GM12878 (cell line): ENCODE measurements at regions not wholly inside any gene's neighbourhood (a gene's known extent, or its start where the extent isn't known, plus 50 kb on each side); places are given as distances from the start of the nearest gene placed in this dataset.

Experiments
- ATAC-seq: fragments of 200-7000 bp; cut with Tn5 transposase; 3 replicates; pipeline ENCODE4 v1.9.1; 2020; ENCODE audit warnings: mild to moderate bottlenecking, moderate library complexity
- BruUV-seq: library from RNA; stranded (reverse); fragments of 400-500 nt; replicated peaks from 2 replicates; lab custom pipeline; 2021; lab: Mats Ljungman, UMichigan
- CTCF ChIA-PET: fragments of 300-600 bp; sonication (Branson Sonifier 250); formaldehyde crosslinking; extraction: SDS; loops from one replicate; lab custom pipeline; 2021; ENCODE audit warnings: inconsistent platforms; lab: Yijun Ruan, JAX
- POLR2A ChIA-PET: fragments of 350-600 bp; formaldehyde crosslinking; extraction: SDS; loops from one replicate; lab custom pipeline; 2021; ENCODE audit warnings: inconsistent platforms; lab: Charles Lee
- RAD21 ChIA-PET: fragments of 300-600 bp; sonication (Branson Sonifier 250); formaldehyde crosslinking; loops from one replicate; lab custom pipeline; 2023; ENCODE audit warnings: antibody characterized with exemption; ENCODE audit not compliant: unreplicated experiment; lab: Charles Lee
- SMC1A ChIA-PET: fragments of 300-600 bp; sonication (Branson Sonifier 250); formaldehyde crosslinking; loops from one replicate; lab custom pipeline; 2023; ENCODE audit not compliant: unreplicated experiment, uncharacterized antibody; lab: Charles Lee
- DNase-seq: peaks from one replicate; pipeline ENCODE4 v3.0.0-alpha.2; 2011; ENCODE audit warnings: low read depth, low spot score
- FAIRE-seq: peaks from 3 replicates; lab custom pipeline; 2011; peaks lifted over from hg19 to GRCh38; lab: Jason Lieb, UNC
- H2AFZ ChIP-seq: 2 replicates; pipeline ENCODE4 v1.6.0; 2011; ENCODE audit warnings: low read depth, low read length, control low read depth; ENCODE audit not compliant: control insufficient read depth
- H3K27ac ChIP-seq: 2 replicates; pipeline ENCODE4 v1.5.1; 2011; ENCODE audit warnings: control low read depth; ENCODE audit not compliant: control insufficient read depth, insufficient read depth
- H3K27me3 ChIP-seq, 2 experiments: replicated peaks in 1 of 2; 2 replicates each; pipeline versions ENCODE4 v1.6.0 to v1.6.1; 2011; ENCODE audit warnings: low read length in 1 of 2; ENCODE audit not compliant: control insufficient read depth in 2 of 2, insufficient read depth in 2 of 2
- H3K36me3 ChIP-seq, 2 experiments: 2 replicates each; pipeline ENCODE4 v1.5.1; 2011; ENCODE audit warnings: low read length in 1 of 2; ENCODE audit not compliant: control insufficient read depth in 2 of 2, insufficient read depth in 2 of 2
- H3K4me1 ChIP-seq: 2 replicates; pipeline ENCODE4 v1.6.1; 2011; ENCODE audit warnings: mild to moderate bottlenecking, low read length, moderate library complexity, mixed read lengths; ENCODE audit not compliant: control insufficient read depth, insufficient read depth
- H3K4me2 ChIP-seq: 2 replicates; pipeline ENCODE4 v1.6.0; 2011; ENCODE audit warnings: control low read depth; ENCODE audit not compliant: control insufficient read depth, insufficient read depth
- H3K4me3 ChIP-seq: fragments of 200-600 bp; sonication (generic); 2 replicates; pipeline ENCODE4 v1.5.1; 2016
- H3K79me2 ChIP-seq: 2 replicates; pipeline ENCODE4 v1.6.0; 2011; ENCODE audit warnings: low read length; ENCODE audit not compliant: control insufficient read depth, insufficient read depth
- H3K9ac ChIP-seq: 2 replicates; pipeline ENCODE4 v1.8.0; 2011; ENCODE audit warnings: low read length, control low read depth, mixed read lengths; ENCODE audit not compliant: control insufficient read depth, insufficient read depth
- H3K9me3 ChIP-seq: replicated peaks from 3 replicates; pipeline ENCODE4 v1.5.1; 2011; ENCODE audit warnings: mild to moderate bottlenecking, low read length; ENCODE audit not compliant: control insufficient read depth, insufficient read depth
- H4K20me1 ChIP-seq: 2 replicates; pipeline ENCODE4 v1.6.0; 2011; ENCODE audit not compliant: control insufficient read depth, insufficient read depth
- FOS ChIP-seq: IDR thresholded peaks from 3 replicates; pipeline ENCODE4 v1.6.1; 2011; ENCODE audit warnings: borderline replicate concordance; ENCODE audit not compliant: insufficient read length; ENCODE audit errors: extremely low read depth
- JUND ChIP-seq: IDR thresholded peaks from 2 replicates; pipeline ENCODE4 v1.6.1; 2012; ENCODE audit warnings: low read depth, mild to moderate bottlenecking, low read length, improper control_type of control experiment, moderate library complexity
- MXI1 ChIP-seq: fragments of 150-350 bp; IDR thresholded peaks from 2 replicates; pipeline ENCODE4 v1.6.1; 2011; ENCODE audit warnings: low read depth, mild to moderate bottlenecking, inconsistent platforms, low read length, improper control_type of control experiment
- SMAD5 ChIP-seq: IDR thresholded peaks from 2 replicates; pipeline ENCODE4 v1.6.1; 2016; ENCODE audit warnings: antibody characterized with exemption, low read depth
- TCF12 ChIP-seq: IDR thresholded peaks from 2 replicates; pipeline ENCODE4 v1.6.1; 2011; ENCODE audit warnings: low read depth, mild to moderate bottlenecking, low read length
- TCF7 ChIP-seq: IDR thresholded peaks from 2 replicates; pipeline ENCODE4 v1.6.1; 2014; ENCODE audit warnings: antibody characterized with exemption, borderline replicate concordance
- YBX1 ChIP-seq: fragments of 450-650 bp; IDR thresholded peaks from 2 replicates; pipeline ENCODE4 v1.6.1; 2016; ENCODE audit warnings: antibody characterized with exemption
- ZBED1 ChIP-seq: IDR thresholded peaks from 2 replicates; pipeline ENCODE4 v1.6.1; 2016; ENCODE audit warnings: borderline replicate concordance
- ZNF384 ChIP-seq: IDR thresholded peaks from 2 replicates; pipeline ENCODE4 v1.6.1; 2012; ENCODE audit warnings: low read depth, mild to moderate bottlenecking, low read length, improper control_type of control experiment, borderline replicate concordance
- WGBS: methylation state at CpG from one replicate; pipeline ENCODE4 v1.1.6; 2016; ENCODE audit warnings: low lambda C conversion rate; ENCODE audit not compliant: insufficient replicate concordance, insufficient coverage; ENCODE audit errors: missing lambda C conversion rate; 5-methylcytosine and 5-hydroxymethylcytosine counted together
- in situ Hi-C: fragments of 300-500 bp; cut with MboI; formaldehyde crosslinking; loops from 9 replicates; pipeline ENCODE4 v1.14.3; 2018; ENCODE audit warnings: mixed read lengths
- intact Hi-C: fragments of 100-400 bp; cut with micrococcal nuclease; formaldehyde crosslinking; loops from one replicate; pipeline ENCODE4 v1.14.2; 2022; ENCODE audit not compliant: unreplicated experiment
- TF ChIP-seq, protein P1 (sequence below): IDR thresholded peaks from 2 replicates; pipeline ENCODE4 v1.6.1; 2012; ENCODE audit warnings: low read depth, low read length, improper control_type of control experiment
- TF ChIP-seq, protein P2 (sequence below): fragments of 450-650 bp; IDR thresholded peaks from 2 replicates; pipeline ENCODE4 v1.6.1; 2016; ENCODE audit warnings: mild to moderate bottlenecking

DNA sequence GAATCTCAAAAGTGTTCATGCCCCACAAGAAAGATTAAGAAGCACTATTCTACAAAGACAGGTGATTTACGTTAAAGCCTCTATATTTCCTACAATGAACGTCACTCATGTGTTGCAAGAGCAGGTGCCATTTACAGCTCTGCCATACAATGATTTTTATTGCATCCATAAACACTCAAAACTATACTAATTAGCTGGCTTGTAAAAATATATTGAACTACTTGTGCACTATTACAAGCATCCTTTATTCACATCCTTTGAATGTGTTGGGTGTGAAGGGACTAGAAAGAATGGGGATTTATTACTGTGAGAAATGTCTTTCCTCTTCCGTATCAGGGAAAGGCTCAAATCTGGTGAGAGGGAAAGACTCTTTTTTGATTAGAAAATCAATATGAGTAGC, 50.7 kb upstream of the C3orf49 start:
- Histone ChIP-seq H4K20me1 (no peaks in the 10 kb centered on the region), H3K36me3 (no peaks in the 10 kb centered on the region), H3K4me3 (no peak overlapping the region), H3K9me3 (no peaks in the 10 kb centered on the region), H3K4me2 (no peak overlapping the region), H2AFZ (no peak overlapping the region), H3K27ac (no peak overlapping the region), H3K27me3 (no peaks in the 10 kb centered on the region), H3K4me1 (no peaks in the 10 kb centered on the region), H3K79me2 (no peaks in the 10 kb centered on the region), H3K9ac (no peak overlapping the region)
- BruUV-seq, result no TSS peak
- ChIA-PET SMC1A (interaction anchor here (1.9 kb wide), 1 partner anchor 10 kb away, joined by 4 read pairs; no protein-coding TSS in a partner anchor), POLR2A (no interaction called here), CTCF (no interaction called here), RAD21 (no interaction called here)
- 43% methylated on average over 3 of the region's 3 CpGs for WGBS
- DNase-seq, result no peak
- no peak for TF ChIP-seq YBX1
- no peak for TF ChIP-seq MXI1
- in situ Hi-C loops (no loop called here), intact Hi-C loops (no loop called here)
- no peak for FAIRE-seq
- ATAC-seq, result no peak

DNA sequence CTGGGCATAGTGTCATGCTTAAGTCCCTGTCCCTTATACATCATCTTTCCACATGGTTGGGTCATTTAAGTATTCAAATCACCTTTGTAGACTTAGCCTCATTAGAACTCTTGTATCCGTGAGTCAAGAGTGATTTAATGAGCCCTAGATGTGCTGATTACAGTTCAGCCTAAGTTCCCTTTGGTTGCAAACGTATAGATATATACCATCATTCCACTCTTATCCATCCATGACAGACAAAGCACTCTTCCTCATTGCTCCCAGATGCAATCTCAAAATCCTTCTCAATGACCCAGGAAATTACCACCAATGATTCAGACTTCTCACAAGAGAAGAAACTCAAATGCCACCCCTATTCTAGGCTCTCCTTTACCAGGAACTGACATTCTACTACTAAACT, 50.2 kb upstream of the C3orf49 start:
- H3K4me1 ChIP-seq, result no peaks in the 10 kb centered on the region
- in situ Hi-C loops, result no loop called here
- no peak overlapping the region for H3K27ac ChIP-seq
- ChIA-PET RAD21 (no interaction called here), POLR2A (no interaction called here)
- no peaks in the 10 kb centered on the region for H3K27me3 ChIP-seq
- H4K20me1 ChIP-seq, result no peaks in the 10 kb centered on the region
- intact Hi-C loops, result no loop called here
- no peak overlapping the region for H3K4me3 ChIP-seq
- no peak for FAIRE-seq
- no peaks in the 10 kb centered on the region for H3K79me2 ChIP-seq
- H2AFZ ChIP-seq, result no peak overlapping the region
- BruUV-seq, result no TSS peak
- no peak for ATAC-seq
- TF ChIP-seq ZNF384 (no peak), FOS (no peak), TCF7 (no peak), JUND (no peak), TCF12 (no peak), SMAD5 (no peak), ZBED1 (no peak)
- TF ChIP-seq, protein P1, sequence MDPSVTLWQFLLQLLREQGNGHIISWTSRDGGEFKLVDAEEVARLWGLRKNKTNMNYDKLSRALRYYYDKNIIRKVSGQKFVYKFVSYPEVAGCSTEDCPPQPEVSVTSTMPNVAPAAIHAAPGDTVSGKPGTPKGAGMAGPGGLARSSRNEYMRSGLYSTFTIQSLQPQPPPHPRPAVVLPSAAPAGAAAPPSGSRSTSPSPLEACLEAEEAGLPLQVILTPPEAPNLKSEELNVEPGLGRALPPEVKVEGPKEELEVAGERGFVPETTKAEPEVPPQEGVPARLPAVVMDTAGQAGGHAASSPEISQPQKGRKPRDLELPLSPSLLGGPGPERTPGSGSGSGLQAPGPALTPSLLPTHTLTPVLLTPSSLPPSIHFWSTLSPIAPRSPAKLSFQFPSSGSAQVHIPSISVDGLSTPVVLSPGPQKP, result no peak
- TF ChIP-seq, protein P2, sequence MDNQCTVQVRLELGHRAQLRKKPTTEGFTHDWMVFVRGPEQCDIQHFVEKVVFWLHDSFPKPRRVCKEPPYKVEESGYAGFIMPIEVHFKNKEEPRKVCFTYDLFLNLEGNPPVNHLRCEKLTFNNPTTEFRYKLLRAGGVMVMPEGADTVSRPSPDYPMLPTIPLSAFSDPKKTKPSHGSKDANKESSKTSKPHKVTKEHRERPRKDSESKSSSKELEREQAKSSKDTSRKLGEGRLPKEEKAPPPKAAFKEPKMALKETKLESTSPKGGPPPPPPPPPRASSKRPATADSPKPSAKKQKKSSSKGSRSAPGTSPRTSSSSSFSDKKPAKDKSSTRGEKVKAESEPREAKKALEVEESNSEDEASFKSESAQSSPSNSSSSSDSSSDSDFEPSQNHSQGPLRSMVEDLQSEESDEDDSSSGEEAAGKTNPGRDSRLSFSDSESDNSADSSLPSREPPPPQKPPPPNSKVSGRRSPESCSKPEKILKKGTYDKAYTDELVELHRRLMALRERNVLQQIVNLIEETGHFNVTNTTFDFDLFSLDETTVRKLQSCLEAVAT, result no peak
- TF ChIP-seq, all 136 proteins: peak for 0
- 0% methylated on average over 2 of the region's 2 CpGs for WGBS
- H3K9ac ChIP-seq, result no peak overlapping the region
- H3K9me3 ChIP-seq, result no peaks in the 10 kb centered on the region
- H3K36me3 ChIP-seq, result no peaks in the 10 kb centered on the region
- DNase-seq, result no peak
- CTCF ChIA-PET, result no interaction called here
- SMC1A ChIA-PET, result interaction anchor here (1.9 kb wide), 1 partner anchor 9 kb away, joined by 4 read pairs; no protein-coding TSS in a partner anchor
- H3K4me2 ChIP-seq, result no peak overlapping the region
